CD4-positive, CD25-positive, alpha-beta regulatory T cell (primary cell): ENCODE measurements at regions not wholly inside any gene's neighbourhood (a gene's known extent, or its start where the extent isn't known, plus 50 kb on each side); places are given as distances from the start of the nearest gene placed in this dataset.

Experiments used
- ATAC-seq, 2 donors: fragments of 150-1000 bp; cut with Tn5 transposase; one replicate each; pipeline ENCODE4 v1.10.0; 2021; ENCODE audit warnings: low read depth in 2 of 2, moderate number of reproducible peaks in 2 of 2, moderate library complexity in 1 of 2
- DNase-seq, 3 donors: peaks; one replicate each; pipeline versions ENCODE4 v3.0.0 to v3.0.0-alpha.2; 2012 to 2022; ENCODE audit warnings: mixed read lengths in 1 of 3
- H3K27ac ChIP-seq: one replicate; pipeline ENCODE4 v1.7.0; 2013; ENCODE audit warnings: mild to moderate bottlenecking, low read length; ENCODE audit not compliant: insufficient read depth, poor library complexity, severe bottlenecking
- H3K27me3 ChIP-seq: one replicate; pipeline ENCODE4 v1.7.0; 2013; ENCODE audit warnings: low read length; ENCODE audit not compliant: control insufficient read depth, insufficient read depth
- H3K36me3 ChIP-seq: one replicate; pipeline ENCODE4 v1.7.0; 2013; ENCODE audit warnings: mild to moderate bottlenecking, low read length, moderate library complexity; ENCODE audit not compliant: control insufficient read depth, insufficient read depth
- H3K4me1 ChIP-seq: 2 replicates; pipeline ENCODE4 v1.7.0; 2013; ENCODE audit warnings: mild to moderate bottlenecking, low read length; ENCODE audit not compliant: insufficient read depth, control insufficient read depth, poor library complexity, severe bottlenecking
- H3K4me3 ChIP-seq: one replicate; pipeline ENCODE4 v1.7.0; 2013; ENCODE audit warnings: low read depth, mild to moderate bottlenecking, low read length, moderate library complexity
- H3K9me3 ChIP-seq, 2 experiments: 1 replicate in 1 of 2; 2 replicates in 1 of 2; pipeline ENCODE4 v1.7.0; 2013; ENCODE audit warnings: low read length in 2 of 2, mild to moderate bottlenecking in 1 of 2, moderate library complexity in 1 of 2; ENCODE audit not compliant: control insufficient read depth in 2 of 2
- H3K27ac Mint-ChIP-seq, 3 donors: one replicate each; pipeline ENCODE4 v1.8.0; 2020 to 2022; ENCODE audit warnings: mild to moderate bottlenecking in 3 of 3, mixed read lengths in 3 of 3, moderate library complexity in 2 of 3
- H3K27me3 Mint-ChIP-seq: one replicate; pipeline ENCODE4 v1.8.0; 2022; ENCODE audit warnings: mild to moderate bottlenecking, mixed read lengths
- H3K36me3 Mint-ChIP-seq: one replicate; pipeline ENCODE4 v1.8.0; 2020; ENCODE audit warnings: mixed read lengths
- H3K4me1 Mint-ChIP-seq, 4 donors: one replicate each; pipeline ENCODE4 v1.8.0; 2020 to 2022; ENCODE audit warnings: mixed read lengths in 4 of 4, mild to moderate bottlenecking in 1 of 4
- H3K4me3 Mint-ChIP-seq, 4 donors: one replicate each; pipeline ENCODE4 v1.8.0; 2020 to 2022; ENCODE audit warnings: mild to moderate bottlenecking in 4 of 4, mixed read lengths in 4 of 4, moderate library complexity in 3 of 4
- H3K9me3 Mint-ChIP-seq, 7 donors: one replicate each; pipeline ENCODE4 v1.8.0; 2020 to 2022; ENCODE audit warnings: mixed read lengths in 7 of 7, mild to moderate bottlenecking in 3 of 7, moderate library complexity in 2 of 7

DNA sequence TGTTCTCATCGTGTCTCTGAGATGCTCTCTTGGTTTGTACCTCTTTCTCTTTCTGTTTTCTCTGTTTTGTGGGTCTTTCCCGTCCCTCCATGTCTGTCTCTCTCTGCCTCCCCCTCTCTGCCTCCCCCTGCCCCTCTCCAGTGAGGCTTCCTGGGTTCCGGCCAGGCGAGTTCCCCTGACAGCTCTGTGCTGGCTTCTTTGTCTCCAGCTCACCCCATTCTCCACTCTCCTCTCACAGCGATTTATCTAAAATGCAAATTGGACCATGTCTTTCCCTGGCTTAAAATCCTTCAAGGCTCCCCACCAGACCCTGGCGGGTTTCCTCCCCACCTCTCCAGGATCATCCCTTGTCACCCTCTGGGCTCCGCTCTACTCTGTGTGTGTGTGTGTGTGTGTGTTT, 202.4 kb upstream of the POU3F1 start:
- Mint-ChIP-seq H3K4me1 (no peaks in the 10 kb centered on the region), H3K36me3 (no peaks in the 10 kb centered on the region), H3K27ac (no peak overlapping the region), H3K27me3 (no peaks in the 10 kb centered on the region), H3K4me3 (no peak overlapping the region), H3K9me3 (peaks cover 0 to 2% (median 0%) of the 10 kb centered on the region in 7 donors)
- Histone ChIP-seq H3K9me3 (no peaks in the 10 kb centered on the region), H3K27me3 (peaks cover 3% of the 10 kb centered on the region), H3K27ac (no peak overlapping the region), H3K4me1 (no peaks in the 10 kb centered on the region), H3K4me3 (no peak overlapping the region), H3K36me3 (no peaks in the 10 kb centered on the region)
- no peak for DNase-seq
- no peak for ATAC-seq

- H3K36me3 ChIP-seq, result no peaks in the 10 kb centered on the region
- Mint-ChIP-seq H3K9me3 (peaks cover 0 to 2% (median 0%) of the 10 kb centered on the region in 7 donors), H3K4me3 (no peak overlapping the region), H3K27ac (peak overlapping the region in 1 of 3 donors; percentile 87), H3K4me1 (no peaks in the 10 kb centered on the region), H3K36me3 (no peaks in the 10 kb centered on the region), H3K27me3 (no peaks in the 10 kb centered on the region)
- H3K27me3 ChIP-seq, result peaks cover 3% of the 10 kb centered on the region
- H3K27ac ChIP-seq, result no peak overlapping the region
- DNase-seq, result no peak
- H3K9me3 ChIP-seq, result no peaks in the 10 kb centered on the region
- no peak for ATAC-seq
- no peak overlapping the region for H3K4me3 ChIP-seq
- H3K4me1 ChIP-seq, result no peaks in the 10 kb centered on the region
Measured at GRCh38 chr1:38246955-38247952, 200.7 kb upstream of the POU3F1 start.

- no peak for DNase-seq
- H3K36me3 Mint-ChIP-seq, result no peaks in the 10 kb centered on the region
- Histone ChIP-seq H3K27ac (no peak overlapping the region), H3K4me3 (no peak overlapping the region), H3K9me3 (no peaks in the 10 kb centered on the region), H3K4me1 (no peaks in the 10 kb centered on the region), H3K36me3 (no peaks in the 10 kb centered on the region), H3K27me3 (no peaks in the 10 kb centered on the region)
- no peaks in the 10 kb centered on the region for H3K9me3 Mint-ChIP-seq
- H3K4me3 Mint-ChIP-seq, result no peak overlapping the region
- no peaks in the 10 kb centered on the region for H3K4me1 Mint-ChIP-seq
- ATAC-seq, result no peak
- no peak overlapping the region for H3K27ac Mint-ChIP-seq
- no peaks in the 10 kb centered on the region for H3K27me3 Mint-ChIP-seq
Measured at GRCh38 chr1:38244218-38244845, 197.7 kb upstream of the POU3F1 start.

- Histone ChIP-seq H3K4me1 (no peaks in the 10 kb centered on the region), H3K36me3 (no peaks in the 10 kb centered on the region), H3K9me3 (no peaks in the 10 kb centered on the region), H3K4me3 (no peak overlapping the region), H3K27ac (no peak overlapping the region), H3K27me3 (no peaks in the 10 kb centered on the region)
- no peaks in the 10 kb centered on the region for H3K9me3 Mint-ChIP-seq
- H3K4me1 Mint-ChIP-seq, result no peaks in the 10 kb centered on the region
- H3K27ac Mint-ChIP-seq, result no peak overlapping the region
- no peak for DNase-seq
- H3K4me3 Mint-ChIP-seq, result no peak overlapping the region
- H3K27me3 Mint-ChIP-seq, result no peaks in the 10 kb centered on the region
- ATAC-seq, result no peak
- no peaks in the 10 kb centered on the region for H3K36me3 Mint-ChIP-seq
Measured at GRCh38 chr1:38243106-38243505, 196.5 kb upstream of the POU3F1 start.

DNA sequence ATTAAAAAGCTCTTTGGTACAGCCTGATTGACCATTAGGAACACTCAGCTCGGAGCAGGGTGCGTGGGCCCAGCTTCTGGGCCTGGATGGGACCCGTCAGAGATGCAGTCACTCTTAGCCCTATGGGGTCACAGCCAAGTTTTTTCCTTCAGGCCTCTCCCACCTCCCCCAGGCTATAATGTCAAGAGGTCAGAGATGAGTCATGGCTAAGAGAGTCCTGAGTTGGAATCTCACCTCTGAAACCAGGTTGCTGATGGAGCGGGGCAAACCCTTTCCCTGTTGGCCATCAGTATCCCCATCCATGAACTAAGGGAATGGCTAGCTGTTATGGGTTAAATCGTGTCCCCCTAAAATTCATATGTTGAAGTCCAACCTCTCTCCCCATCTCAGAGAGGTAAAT, 195.9 kb upstream of the POU3F1 start:
- Histone ChIP-seq H3K4me1 (no peaks in the 10 kb centered on the region), H3K4me3 (no peak overlapping the region), H3K36me3 (no peaks in the 10 kb centered on the region), H3K27ac (no peak overlapping the region), H3K27me3 (no peaks in the 10 kb centered on the region), H3K9me3 (no peaks in the 10 kb centered on the region)
- Mint-ChIP-seq H3K27ac (no peak overlapping the region), H3K27me3 (no peaks in the 10 kb centered on the region), H3K9me3 (no peaks in the 10 kb centered on the region), H3K4me1 (no peaks in the 10 kb centered on the region), H3K36me3 (no peaks in the 10 kb centered on the region), H3K4me3 (no peak overlapping the region)
- ATAC-seq (no peak), DNase-seq (no peak)

GRCh38 chr1:38241594-38242334, 195.2 kb upstream of the POU3F1 start:
- no peak overlapping the region for H3K27ac Mint-ChIP-seq
- H3K4me1 ChIP-seq, result no peaks in the 10 kb centered on the region
- H3K27ac ChIP-seq, result no peak overlapping the region
- no peaks in the 10 kb centered on the region for H3K9me3 Mint-ChIP-seq
- no peaks in the 10 kb centered on the region for H3K36me3 Mint-ChIP-seq
- ATAC-seq (no peak), DNase-seq (no peak)
- no peaks in the 10 kb centered on the region for H3K9me3 ChIP-seq
- H3K4me3 ChIP-seq, result no peak overlapping the region
- no peaks in the 10 kb centered on the region for H3K27me3 Mint-ChIP-seq
- H3K27me3 ChIP-seq, result no peaks in the 10 kb centered on the region
- H3K4me3 Mint-ChIP-seq, result no peak overlapping the region
- no peaks in the 10 kb centered on the region for H3K36me3 ChIP-seq
- no peaks in the 10 kb centered on the region for H3K4me1 Mint-ChIP-seq

- Mint-ChIP-seq H3K4me3 (no peak overlapping the region), H3K36me3 (no peaks in the 10 kb centered on the region), H3K27me3 (no peaks in the 10 kb centered on the region), H3K4me1 (no peaks in the 10 kb centered on the region), H3K27ac (no peak overlapping the region), H3K9me3 (no peaks in the 10 kb centered on the region)
- Histone ChIP-seq H3K4me3 (no peak overlapping the region), H3K9me3 (no peaks in the 10 kb centered on the region), H3K27ac (no peak overlapping the region), H3K27me3 (no peaks in the 10 kb centered on the region), H3K36me3 (no peaks in the 10 kb centered on the region), H3K4me1 (no peaks in the 10 kb centered on the region)
- DNase-seq, result no peak
- ATAC-seq, result no peak
Measured at GRCh38 chr1:38240618-38241017, 194.0 kb upstream of the POU3F1 start.
